HepG2 (cell line): ENCODE measurements at regions not wholly inside any gene's neighbourhood (a gene's known extent, or its start where the extent isn't known, plus 50 kb on each side); places are given as distances from the start of the nearest gene placed in this dataset.

Source experiments
- ATAC-seq: fragments of 200-7000 bp; cut with Tn5 transposase; 3 replicates; pipeline ENCODE4 v1.9.1; 2020; ENCODE audit warnings: mild to moderate bottlenecking, moderate library complexity
- BruUV-seq: library from RNA; stranded (reverse); fragments of 400-500 nt; replicated peaks from 2 replicates; lab custom pipeline; 2021; lab: Mats Ljungman, UMichigan
- CTCF ChIA-PET: fragments of 300-600 bp; formaldehyde crosslinking; extraction: SDS; loops from one replicate; lab custom pipeline; 2021; ENCODE audit warnings: low total read pairs, inconsistent platforms, low intra/inter-chr PET ratio; lab: Yijun Ruan, JAX
- POLR2A ChIA-PET: fragments of 350-600 bp; sonication (Branson Sonifier 250); formaldehyde crosslinking; loops from one replicate; lab custom pipeline; 2020; ENCODE audit warnings: antibody characterized with exemption, inconsistent platforms; lab: Yijun Ruan, JAX
- DNase-seq: peaks from one replicate; pipeline ENCODE4 v3.0.0-alpha.2; 2015; ENCODE audit warnings: low spot score
- FAIRE-seq: peaks from 3 replicates; lab custom pipeline; 2011; peaks lifted over from hg19 to GRCh38; lab: Jason Lieb, UNC
- H2AFZ ChIP-seq: one replicate; pipeline ENCODE4 v1.6.1; 2011; ENCODE audit warnings: low read length, inconsistent platforms
- H3K27ac ChIP-seq: fragments of 300-600 bp; 3 replicates; pipeline ENCODE4 v1.8.0; 2011; ENCODE audit warnings: mixed run types, mild to moderate bottlenecking, mixed read lengths, low read length, inconsistent platforms; ENCODE audit not compliant: insufficient read depth; ENCODE audit errors: extremely low read length
- H3K27me3 ChIP-seq, 2 experiments: fragments of 200-600 bp in 1 of 2; 2 replicates in 1 of 2; 3 replicates in 1 of 2; pipeline versions ENCODE4 v1.6.0 to v1.8.0; 2011; ENCODE audit warnings: low read length in 2 of 2, mild to moderate bottlenecking in 2 of 2, moderate library complexity in 2 of 2, inconsistent platforms in 1 of 2; ENCODE audit not compliant: insufficient read depth in 2 of 2, control insufficient read depth in 1 of 2
- H3K36me3 ChIP-seq, 2 experiments: fragments of 200-600 bp in 1 of 2; replicated peaks in 1 of 2; 2 replicates in 1 of 2; 3 replicates in 1 of 2; pipeline versions ENCODE4 v1.5.1 to v1.8.0; 2011; ENCODE audit warnings: low read length in 2 of 2, inconsistent platforms in 1 of 2; ENCODE audit not compliant: insufficient read depth in 2 of 2, control insufficient read depth in 1 of 2
- H3K4me1 ChIP-seq: 2 replicates; pipeline ENCODE4 v1.5.1; 2012; ENCODE audit warnings: low read length, inconsistent platforms; ENCODE audit not compliant: insufficient read depth
- H3K4me2 ChIP-seq: 2 replicates; pipeline ENCODE4 v1.6.0; 2011; ENCODE audit warnings: low read depth, low read length, inconsistent platforms
- H3K4me3 ChIP-seq, 3 experiments: fragments of 200-600 bp in 1 of 3; sonication (generic), shearing (Covaris generic) in 1 of 3; replicated peaks in 1 of 3; 2 replicates each; pipeline ENCODE4 v1.5.1; 2011 to 2016; ENCODE audit warnings: low read length in 3 of 3, inconsistent platforms in 2 of 3, low read depth in 2 of 3, mild to moderate bottlenecking in 2 of 3, control low read depth in 1 of 3, mixed read lengths in 1 of 3; ENCODE audit not compliant: insufficient read depth in 1 of 3
- H3K79me2 ChIP-seq: one replicate; pipeline ENCODE4 v1.6.1; 2011; ENCODE audit warnings: low read length, inconsistent platforms; ENCODE audit not compliant: insufficient read depth
- H3K9ac ChIP-seq: 2 replicates; pipeline ENCODE4 v1.6.0; 2011; ENCODE audit warnings: mild to moderate bottlenecking, low read depth, low read length, inconsistent platforms; ENCODE audit not compliant: insufficient read depth
- H3K9me3 ChIP-seq: 2 replicates; pipeline ENCODE4 v1.5.1; 2012; ENCODE audit warnings: mild to moderate bottlenecking, low read length
- H4K20me1 ChIP-seq: 2 replicates; pipeline ENCODE4 v1.6.0; 2011; ENCODE audit warnings: inconsistent platforms, mild to moderate bottlenecking, low read length, moderate library complexity; ENCODE audit not compliant: insufficient read depth
- BORCS8-MEF2B ChIP-seq: sonication (generic); formaldehyde crosslinking; IDR thresholded peaks from 2 replicates; pipeline ENCODE4 v1.8.0; 2022; ENCODE audit warnings: mild to moderate bottlenecking, missing genetic modification reagents
- PRPF4 ChIP-seq: fragments of 200-400 bp; formaldehyde crosslinking; IDR thresholded peaks from 2 replicates; pipeline ENCODE4 v1.6.1; 2016; ENCODE audit warnings: low read length, low read depth; ENCODE audit not compliant: poor library complexity, severe bottlenecking
- RORA ChIP-seq: sonication (generic); formaldehyde crosslinking; IDR thresholded peaks from 2 replicates; pipeline ENCODE4 v1.5.0; 2020; ENCODE audit warnings: mild to moderate bottlenecking, missing genetic modification reagents, moderate library complexity
- ZNF251 ChIP-seq: sonication (generic); formaldehyde crosslinking; IDR thresholded peaks from 2 replicates; pipeline ENCODE4 v1.9.0; 2021; ENCODE audit warnings: mild to moderate bottlenecking, missing genetic modification reagents
- ZNF501 ChIP-seq: sonication (generic); formaldehyde crosslinking; IDR thresholded peaks from 2 replicates; pipeline ENCODE4 v1.5.1; 2020; ENCODE audit warnings: mild to moderate bottlenecking, moderate library complexity, missing genetic modification reagents
- ZNF598 ChIP-seq: sonication (generic); formaldehyde crosslinking; IDR thresholded peaks from 2 replicates; pipeline ENCODE4 v1.5.1; 2020; ENCODE audit warnings: mild to moderate bottlenecking, missing genetic modification reagents, borderline replicate concordance
- ZNF619 ChIP-seq: sonication (generic); formaldehyde crosslinking; IDR thresholded peaks from 2 replicates; pipeline ENCODE4 v1.4.0; 2020; ENCODE audit warnings: mild to moderate bottlenecking, missing genetic modification reagents
- ZNF713 ChIP-seq: sonication (generic); formaldehyde crosslinking; IDR thresholded peaks from 2 replicates; pipeline ENCODE4 v1.4.0; 2020; ENCODE audit warnings: mild to moderate bottlenecking, missing genetic modification reagents
- ZNF841 ChIP-seq: sonication (generic); formaldehyde crosslinking; IDR thresholded peaks from 2 replicates; pipeline ENCODE4 v1.8.1; 2023; ENCODE audit warnings: missing genetic modification reagents, borderline replicate concordance
- WGBS: methylation state at CpG from one replicate; pipeline ENCODE4 v1.1.6; 2017; ENCODE audit warnings: low lambda C conversion rate; 5-methylcytosine and 5-hydroxymethylcytosine counted together
- in situ Hi-C: cut with HindIII; loops from 2 replicates; pipeline ENCODE4 v1.10.0; 2017; ENCODE audit warnings: low pct_unique_long_range_greater_than_20kb; ENCODE audit not compliant: extremely low pct_ligation_motif_present
- intact Hi-C: fragments of 100-400 bp; cut with micrococcal nuclease; formaldehyde crosslinking; loops from one replicate; pipeline ENCODE4 v1.10.0; 2022; ENCODE audit not compliant: unreplicated experiment
- TF ChIP-seq, protein P1 (sequence below): sonication (generic); formaldehyde crosslinking; IDR thresholded peaks from 2 replicates; pipeline ENCODE4 v1.4.0; 2020; ENCODE audit warnings: missing genetic modification reagents, borderline replicate concordance
- TF ChIP-seq, protein P2 (sequence below): sonication (generic); formaldehyde crosslinking; IDR thresholded peaks from 2 replicates; pipeline ENCODE4 v1.4.0; 2020; ENCODE audit warnings: mild to moderate bottlenecking, missing genetic modification reagents
- TF ChIP-seq, protein P3 (sequence below): sonication (generic); formaldehyde crosslinking; IDR thresholded peaks from 2 replicates; pipeline ENCODE4 v1.5.0; 2020; ENCODE audit warnings: mild to moderate bottlenecking, low read depth, missing genetic modification reagents, borderline replicate concordance

DNA sequence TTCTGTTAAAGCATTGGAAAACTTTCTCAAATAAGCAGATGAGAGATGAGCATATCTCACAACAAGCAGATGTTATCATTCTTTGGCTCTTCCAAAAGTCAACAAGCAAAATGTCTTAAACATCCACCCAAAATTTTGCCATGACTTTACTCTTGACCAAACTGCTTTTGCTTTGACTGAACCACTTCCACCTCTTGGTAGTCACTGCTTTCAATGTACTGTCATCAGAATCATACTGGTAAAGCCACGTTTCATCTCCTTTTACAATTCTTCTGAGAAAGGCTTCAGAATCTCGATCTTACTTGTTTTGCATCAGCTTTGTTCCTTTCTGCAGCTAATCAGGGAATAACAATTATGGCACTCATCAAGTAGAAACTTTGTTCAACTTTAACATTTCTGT is 498.5 kb upstream of the GJE1 start:
- Histone ChIP-seq H3K36me3 (no peaks in the 10 kb centered on the region), H3K4me2 (no peak overlapping the region), H2AFZ (no peak overlapping the region), H3K79me2 (no peaks in the 10 kb centered on the region), H3K27ac (no peak overlapping the region), H3K9me3 (no peaks in the 10 kb centered on the region), H4K20me1 (no peaks in the 10 kb centered on the region), H3K4me1 (no peaks in the 10 kb centered on the region), H3K9ac (no peak overlapping the region), H3K4me3 (no peak overlapping the region), H3K27me3 (no peaks in the 10 kb centered on the region)
- no peak for ATAC-seq
- no peak for DNase-seq
- TF ChIP-seq, protein P1, sequence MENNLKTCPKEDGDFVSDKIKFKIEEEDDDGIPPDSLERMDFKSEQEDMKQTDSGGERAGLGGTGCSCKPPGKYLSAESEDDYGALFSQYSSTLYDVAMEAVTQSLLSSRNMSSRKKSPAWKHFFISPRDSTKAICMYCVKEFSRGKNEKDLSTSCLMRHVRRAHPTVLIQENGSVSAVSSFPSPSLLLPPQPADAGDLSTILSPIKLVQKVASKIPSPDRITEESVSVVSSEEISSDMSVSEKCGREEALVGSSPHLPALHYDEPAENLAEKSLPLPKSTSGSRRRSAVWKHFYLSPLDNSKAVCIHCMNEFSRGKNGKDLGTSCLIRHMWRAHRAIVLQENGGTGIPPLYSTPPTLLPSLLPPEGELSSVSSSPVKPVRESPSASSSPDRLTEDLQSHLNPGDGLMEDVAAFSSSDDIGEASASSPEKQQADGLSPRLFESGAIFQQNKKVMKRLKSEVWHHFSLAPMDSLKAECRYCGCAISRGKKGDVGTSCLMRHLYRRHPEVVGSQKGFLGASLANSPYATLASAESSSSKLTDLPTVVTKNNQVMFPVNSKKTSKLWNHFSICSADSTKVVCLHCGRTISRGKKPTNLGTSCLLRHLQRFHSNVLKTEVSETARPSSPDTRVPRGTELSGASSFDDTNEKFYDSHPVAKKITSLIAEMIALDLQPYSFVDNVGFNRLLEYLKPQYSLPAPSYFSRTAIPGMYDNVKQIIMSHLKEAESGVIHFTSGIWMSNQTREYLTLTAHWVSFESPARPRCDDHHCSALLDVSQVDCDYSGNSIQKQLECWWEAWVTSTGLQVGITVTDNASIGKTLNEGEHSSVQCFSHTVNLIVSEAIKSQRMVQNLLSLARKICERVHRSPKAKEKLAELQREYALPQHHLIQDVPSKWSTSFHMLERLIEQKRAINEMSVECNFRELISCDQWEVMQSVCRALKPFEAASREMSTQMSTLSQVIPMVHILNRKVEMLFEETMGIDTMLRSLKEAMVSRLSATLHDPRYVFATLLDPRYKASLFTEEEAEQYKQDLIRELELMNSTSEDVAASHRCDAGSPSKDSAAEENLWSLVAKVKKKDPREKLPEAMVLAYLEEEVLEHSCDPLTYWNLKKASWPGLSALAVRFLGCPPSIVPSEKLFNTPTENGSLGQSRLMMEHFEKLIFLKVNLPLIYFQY (CRISPR knock-in tag) = no peak
- TF ChIP-seq RORA (CRISPR knock-in tag) = no peak
- TF ChIP-seq, protein P2, sequence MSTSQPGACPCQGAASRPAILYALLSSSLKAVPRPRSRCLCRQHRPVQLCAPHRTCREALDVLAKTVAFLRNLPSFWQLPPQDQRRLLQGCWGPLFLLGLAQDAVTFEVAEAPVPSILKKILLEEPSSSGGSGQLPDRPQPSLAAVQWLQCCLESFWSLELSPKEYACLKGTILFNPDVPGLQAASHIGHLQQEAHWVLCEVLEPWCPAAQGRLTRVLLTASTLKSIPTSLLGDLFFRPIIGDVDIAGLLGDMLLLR (CRISPR knock-in tag) = no peak
- no peak for TF ChIP-seq ZNF713
- TF ChIP-seq ZNF501 = no peak
- TF ChIP-seq ZNF841 (CRISPR knock-in tag) = no peak
- TF ChIP-seq PRPF4 = no peak
- TF ChIP-seq ZNF619 (CRISPR knock-in tag) = no peak
- no peak for TF ChIP-seq ZNF251
- no peak for TF ChIP-seq BORCS8-MEF2B (CRISPR knock-in tag)
- TF ChIP-seq, protein P3, sequence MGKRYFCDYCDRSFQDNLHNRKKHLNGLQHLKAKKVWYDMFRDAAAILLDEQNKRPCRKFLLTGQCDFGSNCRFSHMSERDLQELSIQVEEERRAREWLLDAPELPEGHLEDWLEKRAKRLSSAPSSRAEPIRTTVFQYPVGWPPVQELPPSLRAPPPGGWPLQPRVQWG (CRISPR knock-in tag) = no peak
- no peak for TF ChIP-seq ZNF598 (CRISPR knock-in tag)
- CTCF ChIA-PET = no interaction called here
- in situ Hi-C loops (no loop called here), intact Hi-C loops (no loop called here)
- POLR2A ChIA-PET = no interaction called here
- BruUV-seq = no TSS peak
- 2% methylated on average over 2 of the region's 2 CpGs for WGBS
- FAIRE-seq = no peak
